Progenitor cell of endocrine pancreas (in vitro differentiated cells): ENCODE measurements at regions not wholly inside any gene's neighbourhood (a gene's known extent, or its start where the extent isn't known, plus 50 kb on each side); places are given as distances from the start of the nearest gene placed in this dataset.
"Not testable (repeated sequence)": the region's sequence is repeated elsewhere in the genome, so short reads cannot be mapped to it uniquely, and the experiment has no call there.

ENCODE experiments used
- DNase-seq: peaks from one replicate; pipeline ENCODE4 v3.0.0; 2021; ENCODE audit warnings: low spot score; ENCODE audit not compliant: unreplicated experiment
- H3K27ac Mint-ChIP-seq: 2 replicates; pipeline ENCODE4 v1.8.0; 2021; ENCODE audit warnings: mild to moderate bottlenecking, moderate library complexity, mixed read lengths
- H3K27me3 Mint-ChIP-seq: 2 replicates; pipeline ENCODE4 v1.8.0; 2021; ENCODE audit warnings: mixed read lengths
- H3K36me3 Mint-ChIP-seq: 2 replicates; pipeline ENCODE4 v1.8.0; 2022; ENCODE audit warnings: mixed read lengths; ENCODE audit not compliant: insufficient read depth
- H3K4me1 Mint-ChIP-seq: 2 replicates; pipeline ENCODE4 v1.8.0; 2021; ENCODE audit warnings: low read depth, mixed read lengths
- H3K4me3 Mint-ChIP-seq: 2 replicates; pipeline ENCODE4 v1.8.0; 2021; ENCODE audit warnings: low read depth, mild to moderate bottlenecking, moderate library complexity, mixed read lengths
- H3K9me3 Mint-ChIP-seq: 2 replicates; pipeline ENCODE4 v1.8.0; 2021; ENCODE audit warnings: low read depth, mixed read lengths
- CTCF ChIP-seq: fragments of 200-600 bp; sonication (generic); IDR thresholded peaks from one replicate; pipeline ENCODE4 v1.5.0; 2021; ENCODE audit warnings: antibody characterized with exemption, mild to moderate bottlenecking; ENCODE audit not compliant: unreplicated experiment

- DNase-seq, result no peak
- H3K27ac Mint-ChIP-seq, result no peak overlapping the region
- H3K36me3 Mint-ChIP-seq, result no peaks in the 10 kb centered on the region
- no peaks in the 10 kb centered on the region for H3K9me3 Mint-ChIP-seq
- H3K4me3 Mint-ChIP-seq, result no peak overlapping the region
- peaks cover 16% of the 10 kb centered on the region for H3K27me3 Mint-ChIP-seq
- H3K4me1 Mint-ChIP-seq, result no peaks in the 10 kb centered on the region
- TF ChIP-seq CTCF, result no peak
These were observed 263.2 kb upstream of the MGMT start for GRCh38 chr10:129203819-129204218.

DNA sequence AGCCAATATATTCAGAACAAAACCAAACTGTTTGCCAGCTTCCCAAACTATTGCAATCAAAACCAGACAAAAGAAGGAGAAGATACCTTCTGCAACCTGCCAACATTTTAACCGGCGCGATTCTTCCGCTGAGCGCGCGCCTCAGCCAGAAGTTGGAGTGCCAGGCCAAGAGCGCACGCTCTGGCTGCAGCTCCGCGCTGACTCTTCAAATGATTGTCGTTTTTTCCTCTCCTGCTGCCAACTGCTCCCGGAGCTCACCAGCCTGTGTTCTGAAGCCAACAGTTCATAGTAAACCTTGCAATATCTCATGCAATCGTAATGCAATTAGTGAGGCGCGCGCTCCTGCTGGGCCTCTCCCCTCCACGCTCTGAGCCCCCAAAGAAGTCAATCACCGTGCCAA is 259.7 kb upstream of the MGMT start:
- Mint-ChIP-seq H3K27ac (no peak overlapping the region), H3K36me3 (no peaks in the 10 kb centered on the region), H3K27me3 (peaks cover 12% of the 10 kb centered on the region), H3K4me3 (no peak overlapping the region), H3K4me1 (no peaks in the 10 kb centered on the region), H3K9me3 (no peaks in the 10 kb centered on the region)
- no peak for TF ChIP-seq CTCF
- no peak for DNase-seq

DNA sequence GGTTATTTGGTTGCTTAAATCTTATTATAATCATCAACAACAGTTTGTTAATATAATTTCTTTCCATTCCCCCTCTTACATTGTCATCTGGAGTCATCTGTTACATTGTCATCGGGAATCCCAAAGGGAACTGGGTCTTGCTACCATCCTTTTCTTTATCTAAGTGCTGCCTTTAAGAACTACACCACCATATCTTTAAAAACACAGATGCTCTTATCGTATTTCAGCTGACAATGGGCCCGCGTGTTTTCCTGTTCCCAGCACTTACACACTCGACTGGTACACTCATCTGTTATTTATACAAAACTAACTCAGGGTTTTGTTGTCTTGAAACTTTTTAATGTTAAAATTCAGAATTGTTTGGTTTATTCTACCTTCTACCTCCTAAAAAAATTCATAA is 256.2 kb upstream of the MGMT start:
- Mint-ChIP-seq H3K36me3 (no peaks in the 10 kb centered on the region), H3K4me1 (no peaks in the 10 kb centered on the region), H3K27ac (no peak overlapping the region), H3K27me3 (peaks cover 13% of the 10 kb centered on the region), H3K9me3 (no peaks in the 10 kb centered on the region), H3K4me3 (no peak overlapping the region)
- DNase-seq, result no peak
- TF ChIP-seq CTCF, result no peak

DNA sequence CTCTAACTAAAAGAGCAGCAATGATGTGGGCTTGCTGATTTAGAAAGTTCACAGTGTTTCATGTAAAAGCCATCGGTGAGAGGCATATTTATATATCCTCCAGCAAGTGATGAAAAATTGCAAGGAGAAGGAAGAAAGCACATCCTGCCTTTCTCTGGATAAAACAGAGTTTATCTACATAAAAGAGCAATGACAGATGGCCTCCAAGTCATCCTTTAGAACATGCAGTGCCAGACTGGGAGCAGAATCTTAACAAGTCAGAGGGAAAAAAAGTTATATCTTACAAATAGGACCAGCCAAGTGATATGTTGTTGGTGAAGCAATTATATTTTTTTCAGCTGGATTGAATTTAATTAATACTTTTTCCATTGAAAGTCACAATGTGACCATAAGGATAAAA is 253.8 kb upstream of the MGMT start:
- Mint-ChIP-seq H3K27me3 (peaks cover 6% of the 10 kb centered on the region), H3K4me3 (no peak overlapping the region), H3K36me3 (no peaks in the 10 kb centered on the region), H3K4me1 (no peaks in the 10 kb centered on the region), H3K27ac (no peak overlapping the region), H3K9me3 (no peaks in the 10 kb centered on the region)
- DNase-seq, result no peak
- TF ChIP-seq CTCF, result no peak

DNA sequence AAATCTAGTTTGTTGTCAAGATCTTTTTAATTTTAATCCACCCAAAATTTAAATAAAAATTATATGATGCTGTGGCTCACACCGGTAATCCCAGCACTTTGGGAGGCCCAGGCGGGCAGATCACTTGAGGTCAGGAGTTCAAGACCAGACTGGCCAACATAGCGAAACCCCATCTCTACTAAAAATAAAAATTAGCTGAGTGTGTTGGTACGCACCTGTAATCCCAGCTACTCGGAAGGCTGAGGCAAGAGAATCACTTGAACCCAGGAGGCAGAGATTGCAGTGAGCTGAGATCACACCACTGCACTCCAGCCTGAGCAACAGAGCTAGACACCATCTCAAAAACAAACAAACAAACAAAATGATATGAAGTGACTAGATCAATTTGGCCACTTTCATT is 253.0 kb upstream of the MGMT start:
- H3K4me3 Mint-ChIP-seq, result not testable (repeated sequence)

GRCh38 chr10:129219364-129219763 is 247.7 kb upstream of the MGMT start:
- no peak for DNase-seq
- no peaks in the 10 kb centered on the region for H3K36me3 Mint-ChIP-seq
- H3K9me3 Mint-ChIP-seq, result no peaks in the 10 kb centered on the region
- no peak for TF ChIP-seq CTCF
- no peak overlapping the region for H3K4me3 Mint-ChIP-seq
- no peaks in the 10 kb centered on the region for H3K4me1 Mint-ChIP-seq
- no peak overlapping the region for H3K27ac Mint-ChIP-seq
- no peaks in the 10 kb centered on the region for H3K27me3 Mint-ChIP-seq

More for the DNA sequence above, 253.0 kb upstream of the MGMT start:
- not testable (repeated sequence) for H3K27me3 Mint-ChIP-seq, H3K36me3 Mint-ChIP-seq, H3K4me1 Mint-ChIP-seq, H3K9me3 Mint-ChIP-seq, DNase-seq, H3K27ac Mint-ChIP-seq
